Fibroblast of the aortic adventitia (primary cell): ENCODE measurements at regions not wholly inside any gene's neighbourhood (a gene's known extent, or its start where the extent isn't known, plus 50 kb on each side); places are given as distances from the start of the nearest gene placed in this dataset.

Source experiments
- DNase-seq: peaks from one replicate; pipeline ENCODE4 v3.0.0-alpha.2; 2010; ENCODE audit warnings: low read depth
- H3K4me3 ChIP-seq: 2 replicates; pipeline ENCODE4 v1.5.1; 2011; ENCODE audit warnings: low read depth, mild to moderate bottlenecking, control low read depth, low read length, moderate library complexity
- TF ChIP-seq, protein P1 (sequence below): IDR thresholded peaks from 2 replicates; pipeline ENCODE4 v1.5.1; 2011; ENCODE audit warnings: mild to moderate bottlenecking, low read length, control low read depth, inconsistent platforms; ENCODE audit not compliant: insufficient read depth

- TF ChIP-seq, protein P1, sequence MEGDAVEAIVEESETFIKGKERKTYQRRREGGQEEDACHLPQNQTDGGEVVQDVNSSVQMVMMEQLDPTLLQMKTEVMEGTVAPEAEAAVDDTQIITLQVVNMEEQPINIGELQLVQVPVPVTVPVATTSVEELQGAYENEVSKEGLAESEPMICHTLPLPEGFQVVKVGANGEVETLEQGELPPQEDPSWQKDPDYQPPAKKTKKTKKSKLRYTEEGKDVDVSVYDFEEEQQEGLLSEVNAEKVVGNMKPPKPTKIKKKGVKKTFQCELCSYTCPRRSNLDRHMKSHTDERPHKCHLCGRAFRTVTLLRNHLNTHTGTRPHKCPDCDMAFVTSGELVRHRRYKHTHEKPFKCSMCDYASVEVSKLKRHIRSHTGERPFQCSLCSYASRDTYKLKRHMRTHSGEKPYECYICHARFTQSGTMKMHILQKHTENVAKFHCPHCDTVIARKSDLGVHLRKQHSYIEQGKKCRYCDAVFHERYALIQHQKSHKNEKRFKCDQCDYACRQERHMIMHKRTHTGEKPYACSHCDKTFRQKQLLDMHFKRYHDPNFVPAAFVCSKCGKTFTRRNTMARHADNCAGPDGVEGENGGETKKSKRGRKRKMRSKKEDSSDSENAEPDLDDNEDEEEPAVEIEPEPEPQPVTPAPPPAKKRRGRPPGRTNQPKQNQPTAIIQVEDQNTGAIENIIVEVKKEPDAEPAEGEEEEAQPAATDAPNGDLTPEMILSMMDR = no peak
- no peak for DNase-seq
- no peak overlapping the region for H3K4me3 ChIP-seq
Measured at GRCh38 chr12:131635491-131636122, 75.3 kb upstream of the SFSWAP start.

- no peak overlapping the region for H3K4me3 ChIP-seq
- no peak for DNase-seq
- TF ChIP-seq, protein P1 = no peak
Measured at GRCh38 chr12:131636266-131636665, 74.6 kb upstream of the SFSWAP start.

DNA sequence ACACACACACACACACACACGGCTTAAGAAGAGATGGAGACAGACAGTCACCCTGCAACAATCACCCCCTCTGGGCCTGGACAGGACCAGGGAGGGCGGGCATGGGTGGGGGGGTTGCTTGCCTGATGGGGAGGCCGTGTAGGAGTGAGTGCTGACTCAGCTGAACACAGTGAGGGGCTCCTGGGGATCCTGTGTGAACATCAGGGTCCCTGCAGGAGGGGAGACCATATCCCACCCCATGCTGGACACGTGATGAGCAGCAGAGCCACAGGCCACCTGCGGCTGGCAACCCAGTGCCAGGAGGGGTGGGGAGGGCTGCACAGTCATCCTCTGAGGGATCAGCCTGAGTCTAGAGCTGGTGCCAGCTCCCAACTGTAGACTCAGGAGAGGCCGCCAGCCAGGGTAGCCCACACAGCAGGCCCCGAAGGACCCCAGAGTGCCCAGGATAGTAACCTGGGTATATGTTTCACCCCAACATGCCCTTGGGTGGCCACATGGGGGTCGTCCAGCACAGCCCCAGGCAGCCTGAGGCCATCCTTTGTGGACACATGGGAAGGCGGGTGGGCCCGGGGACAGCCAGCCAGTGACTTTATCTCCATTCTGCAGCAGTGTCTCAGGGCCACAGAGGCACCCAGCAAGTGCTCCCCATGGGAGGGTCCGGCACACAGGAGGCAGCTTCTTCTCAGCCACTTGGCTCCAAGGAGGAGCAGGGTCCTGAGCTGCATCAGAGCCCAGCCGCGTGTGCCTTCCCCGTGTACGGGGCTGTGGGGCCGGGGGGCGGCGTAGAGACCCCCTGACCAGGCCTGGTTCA, 73.7 kb upstream of the SFSWAP start:
- TF ChIP-seq, protein P1 = no peak
- no peak for DNase-seq
- no peak overlapping the region for H3K4me3 ChIP-seq

DNA sequence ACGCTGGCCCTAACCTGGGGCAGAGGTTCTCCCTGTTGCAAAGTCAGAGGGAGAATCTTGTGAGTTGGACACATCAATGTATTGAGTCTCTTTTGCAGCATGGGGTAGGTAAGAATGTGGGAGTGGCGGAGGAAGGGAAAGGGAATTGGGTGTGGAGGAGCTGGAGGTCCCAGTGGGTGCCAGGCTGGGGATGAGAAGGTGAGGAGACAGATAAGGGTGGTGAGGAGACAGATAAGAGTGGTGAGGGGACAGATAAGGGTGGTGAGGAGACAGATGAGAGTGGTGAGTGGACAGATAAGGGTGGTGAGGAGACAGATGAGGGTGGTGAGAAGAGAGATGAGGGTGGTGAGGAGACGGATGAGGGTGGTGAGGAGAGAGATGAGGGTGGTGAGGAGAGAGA, 72.9 kb upstream of the SFSWAP start:
- TF ChIP-seq, protein P1 = no peak
- DNase-seq = no peak
- H3K4me3 ChIP-seq = no peak overlapping the region

- no peak overlapping the region for H3K4me3 ChIP-seq
- TF ChIP-seq, protein P1 = no peak
- DNase-seq = no peak
Measured at GRCh38 chr12:131639270-131639940, 71.5 kb upstream of the SFSWAP start.

DNA sequence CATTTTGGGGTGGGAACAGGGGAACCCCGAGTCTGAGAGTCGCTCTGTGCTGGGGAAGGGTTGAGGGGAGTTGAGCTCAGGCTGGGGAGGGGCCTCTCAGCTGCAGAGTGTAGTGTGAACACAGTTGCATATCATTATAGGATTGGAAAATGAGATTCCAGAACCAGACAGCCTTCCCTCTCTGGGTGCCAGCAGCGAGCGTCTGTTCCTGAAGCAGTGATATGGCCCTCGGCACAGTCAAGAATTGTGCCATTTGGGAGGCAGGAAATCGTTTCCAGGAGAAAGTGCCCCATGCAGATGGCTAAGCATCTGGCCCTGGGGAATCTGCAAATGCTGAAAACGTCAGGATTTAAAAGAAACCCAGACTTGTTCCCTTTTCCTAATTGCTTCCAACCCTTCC, 70.4 kb upstream of the SFSWAP start:
- DNase-seq = no peak
- TF ChIP-seq, protein P1 = no peak
- no peak overlapping the region for H3K4me3 ChIP-seq
